Lower leg skin (tissue), 4 donors: ENCODE measurements at regions not wholly inside any gene's neighbourhood (a gene's known extent, or its start where the extent isn't known, plus 50 kb on each side); places are given as distances from the start of the nearest gene placed in this dataset.

ENCODE experiments used
- DNase-seq, 2 donors: peaks; one replicate each; pipeline ENCODE4 v3.0.0-alpha.2; 2019; ENCODE audit warnings: low spot score in 2 of 2
- H3K4me3 ChIP-seq: fragments of 200-600 bp; sonication (generic); 2 replicates; pipeline ENCODE4 v1.5.1; 2017; ENCODE audit warnings: mild to moderate bottlenecking, low read depth; ENCODE audit not compliant: poor library complexity, severe bottlenecking
- POLR2A ChIP-seq, 2 donors: fragments of 450-650 bp; IDR thresholded peaks; one replicate each; pipeline ENCODE4 v1.6.1; 2016 to 2017; ENCODE audit warnings: antibody characterized with exemption in 2 of 2, mild to moderate bottlenecking in 1 of 2, moderate library complexity in 1 of 2
- WGBS, 2 donors: methylation state at CpG; one replicate each; pipeline ENCODE4 v1.1.5; 2018; 5-methylcytosine and 5-hydroxymethylcytosine counted together
- intact Hi-C: fragments of 100-400 bp; cut with DNase I; formaldehyde crosslinking; loops from one replicate; pipeline ENCODE4 v1.15.0; 2023; ENCODE audit warnings: low total_unique reads
- TF ChIP-seq, protein P1 (sequence below), 3 donors: fragments of 450-650 bp; IDR thresholded peaks; one replicate each; pipeline ENCODE4 v1.5.1; 2016; ENCODE audit warnings: antibody characterized with exemption in 3 of 3, mild to moderate bottlenecking in 3 of 3, moderate library complexity in 2 of 3

DNA sequence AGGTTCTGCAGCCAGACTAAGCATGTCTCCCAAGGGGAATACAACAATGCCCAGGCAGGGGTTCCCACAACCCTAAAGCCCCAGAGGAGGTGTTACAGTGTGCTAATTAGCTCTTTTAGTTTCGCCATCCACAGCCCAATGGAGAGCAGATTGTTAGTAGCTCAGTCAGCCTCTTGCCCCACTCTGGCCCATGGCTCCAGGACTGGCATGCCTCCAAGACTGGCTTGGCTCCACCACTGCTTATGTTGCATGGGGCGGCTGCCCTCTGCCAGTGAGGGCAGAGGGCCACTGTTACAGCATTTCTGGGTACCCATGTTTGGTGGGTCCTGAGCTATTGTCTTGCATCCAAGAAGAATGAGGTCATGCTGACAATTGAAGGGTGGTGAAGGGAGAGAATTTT lies 231.1 kb upstream of the MDFIC2 start:
- no peak for DNase-seq
- TF ChIP-seq, protein P1, sequence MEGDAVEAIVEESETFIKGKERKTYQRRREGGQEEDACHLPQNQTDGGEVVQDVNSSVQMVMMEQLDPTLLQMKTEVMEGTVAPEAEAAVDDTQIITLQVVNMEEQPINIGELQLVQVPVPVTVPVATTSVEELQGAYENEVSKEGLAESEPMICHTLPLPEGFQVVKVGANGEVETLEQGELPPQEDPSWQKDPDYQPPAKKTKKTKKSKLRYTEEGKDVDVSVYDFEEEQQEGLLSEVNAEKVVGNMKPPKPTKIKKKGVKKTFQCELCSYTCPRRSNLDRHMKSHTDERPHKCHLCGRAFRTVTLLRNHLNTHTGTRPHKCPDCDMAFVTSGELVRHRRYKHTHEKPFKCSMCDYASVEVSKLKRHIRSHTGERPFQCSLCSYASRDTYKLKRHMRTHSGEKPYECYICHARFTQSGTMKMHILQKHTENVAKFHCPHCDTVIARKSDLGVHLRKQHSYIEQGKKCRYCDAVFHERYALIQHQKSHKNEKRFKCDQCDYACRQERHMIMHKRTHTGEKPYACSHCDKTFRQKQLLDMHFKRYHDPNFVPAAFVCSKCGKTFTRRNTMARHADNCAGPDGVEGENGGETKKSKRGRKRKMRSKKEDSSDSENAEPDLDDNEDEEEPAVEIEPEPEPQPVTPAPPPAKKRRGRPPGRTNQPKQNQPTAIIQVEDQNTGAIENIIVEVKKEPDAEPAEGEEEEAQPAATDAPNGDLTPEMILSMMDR (IDR thresholded peaks at IDR 0.05): no peak
- TF ChIP-seq POLR2A (IDR thresholded peaks at IDR 0.05): no peak
- H3K4me3 ChIP-seq: no peak overlapping the region
- WGBS, 2 donors: 67 to 95% methylated on average over 2 of the region's 2 CpGs
- intact Hi-C loops: loop anchor here (10.0 kb wide), 1 partner anchor 1111 kb away; no protein-coding TSS in a partner anchor

DNA sequence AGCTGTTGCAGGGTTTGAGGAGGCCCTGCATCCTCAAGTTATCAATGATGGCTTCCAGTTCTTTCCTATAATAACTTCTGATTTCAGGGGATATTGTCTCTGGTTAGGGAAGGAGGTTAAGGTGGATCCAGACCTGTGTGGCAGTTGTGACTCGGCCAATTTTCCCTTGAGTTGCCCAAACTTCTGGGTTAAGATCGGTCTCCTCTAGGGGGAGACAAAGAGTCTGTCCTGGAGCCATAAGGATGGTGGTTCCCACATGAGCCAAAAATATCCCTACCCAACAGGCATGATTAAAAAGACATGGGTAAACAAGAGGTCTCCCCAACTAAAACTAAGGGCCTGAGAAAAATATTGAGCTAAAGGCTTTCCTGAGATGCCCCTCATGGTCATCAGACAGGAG lies 227.5 kb upstream of the MDFIC2 start:
- H3K4me3 ChIP-seq: no peak overlapping the region
- WGBS, 2 donors: 100% methylated on average over 2 of the region's 2 CpGs
- no peak for TF ChIP-seq POLR2A (IDR thresholded peaks at IDR 0.05)
- TF ChIP-seq, protein P1 (IDR thresholded peaks at IDR 0.05): no peak
- intact Hi-C loops: loop anchor here (10.0 kb wide), 1 partner anchor 1115 kb away; no protein-coding TSS in a partner anchor
- DNase-seq: no peak

DNA sequence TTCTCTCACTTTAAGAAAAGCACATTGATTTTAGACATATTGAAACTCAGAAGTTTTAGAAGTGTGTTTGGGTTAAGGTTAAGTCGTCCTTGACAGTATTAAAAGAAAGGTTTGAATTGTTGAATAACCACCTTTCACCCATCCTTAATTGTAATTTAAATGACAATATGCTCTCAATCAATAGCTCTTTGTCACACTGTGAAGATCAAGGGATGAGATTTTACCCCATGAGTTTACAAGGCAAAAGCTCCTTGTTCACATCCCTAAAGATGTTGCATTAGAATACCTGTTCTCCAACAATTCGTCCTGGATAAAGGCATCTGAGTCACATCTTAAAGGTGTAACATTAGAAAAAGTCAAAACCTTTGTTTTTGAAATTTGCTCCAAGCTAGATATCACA lies 220.4 kb upstream of the MDFIC2 start:
- DNase-seq: no peak
- intact Hi-C loops: no loop called here
- TF ChIP-seq POLR2A (IDR thresholded peaks at IDR 0.05): no peak
- TF ChIP-seq, protein P1 (IDR thresholded peaks at IDR 0.05): no peak
- 57 to 64% methylated on average over 2 of the region's 2 CpGs for WGBS, 2 donors
- H3K4me3 ChIP-seq: no peak overlapping the region

DNA sequence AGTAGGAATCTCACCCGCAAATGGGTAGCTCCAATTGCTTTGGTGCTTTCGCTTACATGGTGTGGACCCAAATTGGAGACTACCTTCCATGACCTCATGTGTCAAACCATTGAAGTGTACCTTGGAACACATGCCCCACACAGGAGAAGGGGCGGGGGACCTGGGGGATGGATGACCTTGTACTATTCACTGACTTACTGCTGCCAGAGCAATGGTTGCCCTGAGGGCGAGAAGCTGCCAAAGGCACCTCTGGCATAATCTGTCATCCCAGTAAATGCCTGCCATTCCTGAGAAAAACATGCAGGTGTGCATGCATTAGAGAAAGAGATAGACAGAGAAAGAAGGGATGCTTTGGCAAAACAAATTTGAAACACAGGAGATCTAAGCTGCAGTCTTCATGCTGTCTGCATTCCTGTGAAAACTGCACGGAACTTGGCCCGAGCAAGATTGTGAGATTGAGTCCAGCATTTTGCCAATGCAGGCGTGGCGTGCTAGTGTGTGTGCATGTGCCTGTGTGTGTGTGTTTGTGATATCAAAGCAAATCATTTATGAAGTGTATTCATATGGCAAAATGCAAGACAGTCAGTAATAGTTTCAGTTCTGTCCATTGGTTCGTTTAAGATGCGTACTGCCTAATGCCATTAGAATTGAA lies 219.5 kb upstream of the MDFIC2 start:
- H3K4me3 ChIP-seq: no peak overlapping the region
- TF ChIP-seq, protein P1 (IDR thresholded peaks at IDR 0.05): no peak
- TF ChIP-seq POLR2A (IDR thresholded peaks at IDR 0.05): no peak
- DNase-seq: no peak
- intact Hi-C loops: no loop called here
- WGBS, 2 donors: 79 to 80% methylated on average over 10 of the region's 10 CpGs

DNA sequence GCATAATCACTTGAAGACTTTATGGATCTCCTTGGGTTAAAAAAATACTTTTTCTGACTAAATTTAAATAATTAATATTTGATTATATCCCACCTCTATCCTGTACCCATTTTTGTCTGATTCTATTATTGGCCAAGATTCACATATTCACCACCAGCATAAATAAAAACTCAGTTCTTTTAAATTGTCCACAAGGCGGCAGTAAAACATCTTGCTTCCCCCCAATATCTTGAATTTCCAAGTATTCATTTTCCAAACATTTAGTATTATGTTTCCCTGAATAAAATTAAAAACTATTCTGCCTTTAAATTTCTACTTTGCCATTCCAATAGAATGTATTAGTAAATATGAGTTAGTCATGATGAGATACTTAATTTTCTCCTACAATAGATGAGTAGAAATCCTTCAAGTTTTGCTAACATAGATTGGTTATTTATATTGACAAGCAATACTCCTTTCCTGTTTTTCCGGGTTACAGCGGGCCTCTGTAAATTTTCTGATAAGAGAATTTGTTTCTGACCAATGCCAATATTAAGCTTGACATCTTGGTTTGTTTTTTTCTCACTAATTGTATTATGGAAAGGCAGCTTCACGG lies 218.7 kb upstream of the MDFIC2 start:
- intact Hi-C loops: no loop called here
- no peak for DNase-seq
- WGBS, 2 donors: 48 to 57% methylated on average over 4 of the region's 4 CpGs

More for the DNA sequence above, 218.7 kb upstream of the MDFIC2 start:
- H3K4me3 ChIP-seq: no peak overlapping the region
- no peak for TF ChIP-seq POLR2A (IDR thresholded peaks at IDR 0.05)
- TF ChIP-seq, protein P1 (IDR thresholded peaks at IDR 0.05): no peak
